Endothelial cell (in vitro differentiated cells): ENCODE measurements at regions not wholly inside any gene's neighbourhood (a gene's known extent, or its start where the extent isn't known, plus 50 kb on each side); places are given as distances from the start of the nearest gene placed in this dataset.

Experiments used
- DNase-seq: peaks from one replicate; pipeline ENCODE4 v3.0.0; 2021; ENCODE audit warnings: low spot score
- H3K27ac Mint-ChIP-seq: one replicate; pipeline ENCODE4 v1.8.0; 2021; ENCODE audit warnings: mixed read lengths, inconsistent platforms; ENCODE audit not compliant: unreplicated experiment
- H3K27me3 Mint-ChIP-seq: one replicate; pipeline ENCODE4 v1.8.0; 2021; ENCODE audit warnings: mild to moderate bottlenecking, moderate library complexity, mixed read lengths, inconsistent platforms; ENCODE audit not compliant: unreplicated experiment
- H3K36me3 Mint-ChIP-seq: one replicate; pipeline ENCODE4 v1.8.0; 2021; ENCODE audit warnings: mild to moderate bottlenecking, low read depth, mixed read lengths, inconsistent platforms; ENCODE audit not compliant: unreplicated experiment
- H3K4me1 Mint-ChIP-seq: one replicate; pipeline ENCODE4 v1.8.0; 2021; ENCODE audit warnings: mild to moderate bottlenecking, mixed read lengths, inconsistent platforms; ENCODE audit not compliant: unreplicated experiment
- H3K4me3 Mint-ChIP-seq: one replicate; pipeline ENCODE4 v1.8.0; 2021; ENCODE audit warnings: mild to moderate bottlenecking, mixed read lengths, inconsistent platforms; ENCODE audit not compliant: unreplicated experiment
- H3K9me3 Mint-ChIP-seq: one replicate; pipeline ENCODE4 v1.8.0; 2021; ENCODE audit warnings: mixed read lengths, inconsistent platforms; ENCODE audit not compliant: unreplicated experiment
- CTCF ChIP-seq: fragments of 200-600 bp; sonication (generic); IDR thresholded peaks from one replicate; pipeline ENCODE4 v1.5.0; 2021; ENCODE audit warnings: antibody characterized with exemption; ENCODE audit not compliant: unreplicated experiment

- Mint-ChIP-seq H3K4me3 (no peak overlapping the region), H3K9me3 (no peaks in the 10 kb centered on the region), H3K4me1 (peaks cover 6% of the 10 kb centered on the region), H3K36me3 (no peaks in the 10 kb centered on the region), H3K27ac (no peak overlapping the region), H3K27me3 (no peaks in the 10 kb centered on the region)
- no peak for TF ChIP-seq CTCF
- DNase-seq, result no peak
Measured at GRCh38 chr14:28059254-28059653, 707.3 kb upstream of the FOXG1 start.

- H3K27ac Mint-ChIP-seq, result no peak overlapping the region
- no peaks in the 10 kb centered on the region for H3K9me3 Mint-ChIP-seq
- no peak overlapping the region for H3K4me3 Mint-ChIP-seq
- no peak for TF ChIP-seq CTCF
- H3K4me1 Mint-ChIP-seq, result peaks cover 6% of the 10 kb centered on the region
- H3K36me3 Mint-ChIP-seq, result no peaks in the 10 kb centered on the region
- DNase-seq, result no peak
- H3K27me3 Mint-ChIP-seq, result no peaks in the 10 kb centered on the region
Measured at GRCh38 chr14:28061006-28061405, 705.6 kb upstream of the FOXG1 start.

GRCh38 chr14:28077021-28077420, 689.6 kb upstream of the FOXG1 start:
- no peak for DNase-seq
- H3K9me3 Mint-ChIP-seq, result no peaks in the 10 kb centered on the region
- no peaks in the 10 kb centered on the region for H3K36me3 Mint-ChIP-seq
- H3K4me3 Mint-ChIP-seq, result no peak overlapping the region
- H3K4me1 Mint-ChIP-seq, result peaks cover 2% of the 10 kb centered on the region
- no peak overlapping the region for H3K27ac Mint-ChIP-seq
- peaks cover under 1% of the 10 kb centered on the region for H3K27me3 Mint-ChIP-seq
- TF ChIP-seq CTCF, result no peak

GRCh38 chr14:28083389-28083788, 683.2 kb upstream of the FOXG1 start:
- no peak overlapping the region for H3K27ac Mint-ChIP-seq
- no peak overlapping the region for H3K4me3 Mint-ChIP-seq
- H3K36me3 Mint-ChIP-seq, result no peaks in the 10 kb centered on the region
- peaks cover 1% of the 10 kb centered on the region for H3K27me3 Mint-ChIP-seq
- H3K4me1 Mint-ChIP-seq, result peaks cover 2% of the 10 kb centered on the region
- TF ChIP-seq CTCF, result no peak
- no peaks in the 10 kb centered on the region for H3K9me3 Mint-ChIP-seq
- no peak for DNase-seq

GRCh38 chr14:28088125-28088524, 678.5 kb upstream of the FOXG1 start:
- Mint-ChIP-seq H3K4me1 (no peaks in the 10 kb centered on the region), H3K36me3 (no peaks in the 10 kb centered on the region), H3K27ac (no peak overlapping the region), H3K9me3 (no peaks in the 10 kb centered on the region), H3K4me3 (no peak overlapping the region), H3K27me3 (peaks cover 2% of the 10 kb centered on the region)
- DNase-seq, result no peak
- TF ChIP-seq CTCF, result no peak
